Thoracic aorta (tissue), 2 donors: ENCODE measurements at regions not wholly inside any gene's neighbourhood (a gene's known extent, or its start where the extent isn't known, plus 50 kb on each side); places are given as distances from the start of the nearest gene placed in this dataset.
"Not testable (repeated sequence)": the region's sequence is repeated elsewhere in the genome, so short reads cannot be mapped to it uniquely, and the experiment has no call there.

Source experiments
- ATAC-seq: fragments of 150-250 bp; one replicate; pipeline ENCODE4 v1.8.0; 2017; ENCODE audit warnings: low read depth; ENCODE audit not compliant: insufficient number of reproducible peaks, low FRiP score
- DNase-seq: peaks from one replicate; pipeline ENCODE4 v3.0.0-alpha.2; 2020; ENCODE audit warnings: low spot score
- H3K27ac ChIP-seq, 2 donors: fragments of 200-600 bp; sonication (generic); 1 replicate in 1 of 2; 2 replicates in 1 of 2; pipeline ENCODE4 v1.5.1; 2016; ENCODE audit warnings: mild to moderate bottlenecking in 2 of 2, moderate library complexity in 2 of 2
- H3K27me3 ChIP-seq: fragments of 200-600 bp; sonication (generic); replicated peaks from 2 replicates; pipeline ENCODE4 v1.6.0; 2016; ENCODE audit warnings: mild to moderate bottlenecking; ENCODE audit not compliant: insufficient read depth
- H3K36me3 ChIP-seq: fragments of 200-600 bp; sonication (generic); one replicate; pipeline ENCODE4 v1.5.1; 2016
- H3K4me1 ChIP-seq, 2 donors: fragments of 200-600 bp; sonication (generic); 1 replicate in 1 of 2; 2 replicates in 1 of 2; pipeline versions ENCODE4 v1.5.1 to v1.6.0; 2016; ENCODE audit warnings: low read depth in 2 of 2, mild to moderate bottlenecking in 1 of 2; ENCODE audit not compliant: control insufficient read depth in 1 of 2
- H3K4me3 ChIP-seq: fragments of 200-600 bp; sonication (generic); 2 replicates; pipeline ENCODE4 v1.5.1; 2016; ENCODE audit warnings: mild to moderate bottlenecking
- H3K9me3 ChIP-seq: fragments of 200-600 bp; sonication (generic); 2 replicates; pipeline ENCODE4 v1.5.1; 2016
- CTCF ChIP-seq: fragments of 200-600 bp; sonication (generic); IDR thresholded peaks from one replicate; pipeline ENCODE4 v1.5.1; 2019; ENCODE audit warnings: antibody characterized with exemption

DNA sequence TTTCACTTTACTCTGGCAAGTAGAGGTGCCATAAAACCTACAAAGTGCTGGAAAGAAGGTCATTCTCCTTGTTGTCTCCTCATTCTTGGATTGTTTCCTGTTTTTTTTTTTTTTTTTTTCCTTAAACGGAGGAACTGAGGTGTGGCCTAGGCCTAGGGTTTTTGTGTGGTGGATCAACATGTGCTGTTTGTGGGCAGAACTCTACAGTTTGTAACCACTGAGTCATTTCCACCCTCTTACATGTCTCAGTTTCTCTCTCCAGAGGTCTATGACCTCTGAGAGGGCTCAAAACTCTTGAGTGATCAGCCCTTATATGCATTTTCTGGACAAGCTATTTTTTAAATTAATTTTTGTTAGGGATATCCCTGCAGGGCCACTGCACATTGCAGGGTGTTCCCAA lies 296.0 kb downstream of the PPP1R3A start:
- no peak overlapping the region for H3K4me3 ChIP-seq
- H3K4me1 ChIP-seq: no peaks in the 10 kb centered on the region
- H3K36me3 ChIP-seq: no peaks in the 10 kb centered on the region
- TF ChIP-seq CTCF: no peak
- ATAC-seq (no peak), DNase-seq (no peak)
- H3K27ac ChIP-seq: no peak overlapping the region
- H3K9me3 ChIP-seq: peaks cover 7% of the 10 kb centered on the region
- no peaks in the 10 kb centered on the region for H3K27me3 ChIP-seq

- H3K9me3 ChIP-seq: no peaks in the 10 kb centered on the region
- no peak overlapping the region for H3K27ac ChIP-seq
- peaks cover 20 to 30% of the 10 kb centered on the region in 2 donors for H3K4me1 ChIP-seq
- H3K4me3 ChIP-seq: no peak overlapping the region
- no peaks in the 10 kb centered on the region for H3K27me3 ChIP-seq
- TF ChIP-seq CTCF: no peak
- ATAC-seq: no peak
- no peaks in the 10 kb centered on the region for H3K36me3 ChIP-seq
- no peak for DNase-seq
These were observed 308.2 kb downstream of the PPP1R3A start for GRCh38 chr7:113610572-113610971.

DNA sequence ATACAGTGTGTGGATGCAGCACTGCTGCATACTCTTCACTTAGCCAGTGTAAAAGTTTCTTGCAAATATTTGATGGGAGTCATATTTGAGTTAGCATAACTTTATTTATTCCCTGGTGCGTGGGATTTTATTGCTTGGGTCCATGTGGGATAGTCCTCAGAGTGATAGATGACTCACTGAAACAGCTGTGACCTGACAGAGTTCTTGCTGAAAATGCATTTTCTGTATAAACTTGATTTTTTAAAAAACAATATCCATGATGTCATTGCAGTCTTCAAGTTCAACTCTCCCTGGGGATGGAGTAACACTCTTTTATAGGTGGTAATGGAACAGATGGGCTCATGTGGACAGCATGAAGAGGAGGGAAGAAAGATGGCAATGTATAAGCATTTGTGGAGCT lies 310.0 kb downstream of the PPP1R3A start:
- TF ChIP-seq CTCF: no peak
- Histone ChIP-seq H3K27ac (peak overlapping the region in 1 of 2 donors; percentile 31), H3K27me3 (no peaks in the 10 kb centered on the region), H3K4me3 (no peak overlapping the region), H3K36me3 (no peaks in the 10 kb centered on the region), H3K9me3 (no peaks in the 10 kb centered on the region), H3K4me1 (peaks cover 24 to 33% of the 10 kb centered on the region in 2 donors)
- DNase-seq (no peak), ATAC-seq (no peak)

- no peak for ATAC-seq
- H3K27ac ChIP-seq: peak overlapping the region; percentile 12 to 52
- no peaks in the 10 kb centered on the region for H3K27me3 ChIP-seq
- H3K9me3 ChIP-seq: no peaks in the 10 kb centered on the region
- H3K4me1 ChIP-seq: peaks cover 27 to 41% of the 10 kb centered on the region in 2 donors
- no peaks in the 10 kb centered on the region for H3K36me3 ChIP-seq
- no peak for TF ChIP-seq CTCF
- no peak for DNase-seq
- no peak overlapping the region for H3K4me3 ChIP-seq
These were observed 312.5 kb downstream of the PPP1R3A start for GRCh38 chr7:113606325-113606724.

- not testable (repeated sequence) for ATAC-seq, H3K4me3 ChIP-seq, DNase-seq, H3K27me3 ChIP-seq, H3K9me3 ChIP-seq, H3K36me3 ChIP-seq
- Histone ChIP-seq H3K4me1 (peaks cover 10 to 31% of the 10 kb centered on the region in 2 donors), H3K27ac (peak overlapping the region in 1 of 2 donors; percentile 34)
These were observed 318.4 kb downstream of the PPP1R3A start for GRCh38 chr7:113600428-113600827.

- not testable (repeated sequence) for H3K27me3 ChIP-seq, H3K4me1 ChIP-seq, H3K27ac ChIP-seq, ATAC-seq, H3K9me3 ChIP-seq, H3K4me3 ChIP-seq, H3K36me3 ChIP-seq, DNase-seq
These were observed 325.4 kb downstream of the PPP1R3A start for GRCh38 chr7:113593455-113593854.

- H3K4me3 ChIP-seq, H3K4me1 ChIP-seq, H3K9me3 ChIP-seq, H3K27ac ChIP-seq, ATAC-seq, H3K27me3 ChIP-seq, DNase-seq, H3K36me3 ChIP-seq: not testable (repeated sequence)
These were observed 325.9 kb downstream of the PPP1R3A start for GRCh38 chr7:113592924-113593323.
